GM23248 (cell line): ENCODE measurements at regions not wholly inside any gene's neighbourhood (a gene's known extent, or its start where the extent isn't known, plus 50 kb on each side); places are given as distances from the start of the nearest gene placed in this dataset.

Experiments
- DNase-seq: peaks from one replicate; pipeline ENCODE4 v3.0.0-alpha.2; 2015
- H2AFZ ChIP-seq: fragments of 200-600 bp; sonication (generic); 2 replicates; pipeline ENCODE4 v1.6.1; 2016; ENCODE audit warnings: antibody characterized with exemption
- H3F3A ChIP-seq: fragments of 200-600 bp; sonication (generic); 2 replicates; pipeline ENCODE4 v1.6.1; 2016; ENCODE audit warnings: mild to moderate bottlenecking, antibody characterized with exemption, mixed run types; ENCODE audit not compliant: insufficient read depth
- H3K27ac ChIP-seq: fragments of 200-600 bp; sonication (generic); 2 replicates; pipeline ENCODE4 v1.5.1; 2016; ENCODE audit warnings: mild to moderate bottlenecking
- H3K27me3 ChIP-seq: fragments of 200-600 bp; sonication (generic); replicated peaks from 2 replicates; pipeline ENCODE4 v1.6.1; 2016; ENCODE audit warnings: mild to moderate bottlenecking; ENCODE audit not compliant: insufficient read depth
- H3K36me3 ChIP-seq: fragments of 200-600 bp; sonication (generic); 2 replicates; pipeline ENCODE4 v1.6.1; 2016; ENCODE audit warnings: low read depth, mild to moderate bottlenecking
- H3K4me1 ChIP-seq: fragments of 200-600 bp; sonication (generic); 2 replicates; pipeline ENCODE4 v1.6.1; 2016; ENCODE audit warnings: mild to moderate bottlenecking; ENCODE audit not compliant: insufficient read depth
- H3K4me2 ChIP-seq: fragments of 200-600 bp; sonication (generic); one replicate; pipeline ENCODE4 v1.6.1; 2016; ENCODE audit warnings: mild to moderate bottlenecking; ENCODE audit not compliant: unreplicated experiment
- H3K4me3 ChIP-seq: fragments of 200-600 bp; sonication (generic); 2 replicates; pipeline ENCODE4 v1.5.1; 2016; ENCODE audit warnings: mild to moderate bottlenecking
- H3K79me2 ChIP-seq: fragments of 200-600 bp; sonication (generic); 2 replicates; pipeline ENCODE4 v1.6.1; 2016; ENCODE audit warnings: mild to moderate bottlenecking; ENCODE audit not compliant: insufficient read depth
- H3K9ac ChIP-seq: fragments of 200-600 bp; sonication (generic); 2 replicates; pipeline ENCODE4 v1.6.1; 2016; ENCODE audit warnings: mild to moderate bottlenecking
- H3K9me2 ChIP-seq: fragments of 200-600 bp; sonication (generic); 2 replicates; pipeline ENCODE4 v1.6.1; 2016; ENCODE audit warnings: mixed run types, mild to moderate bottlenecking, moderate library complexity; ENCODE audit not compliant: insufficient read depth
- H3K9me3 ChIP-seq: fragments of 200-600 bp; sonication (generic); one replicate; pipeline ENCODE4 v1.6.1; 2017; ENCODE audit warnings: low read depth
- H4K20me1 ChIP-seq: fragments of 200-600 bp; sonication (generic); 2 replicates; pipeline ENCODE4 v1.6.0; 2016; ENCODE audit not compliant: insufficient read depth
- EZH2 ChIP-seq: fragments of 200-600 bp; sonication (generic); IDR thresholded peaks from 2 replicates; pipeline ENCODE4 v1.6.1; 2018; ENCODE audit warnings: antibody characterized with exemption, mild to moderate bottlenecking; ENCODE audit not compliant: insufficient read depth, poor library complexity, severe bottlenecking
- EZH2phosphoT487 ChIP-seq: fragments of 200-600 bp; sonication (generic); IDR thresholded peaks from 2 replicates; pipeline ENCODE4 v1.6.1; 2018; ENCODE audit warnings: antibody characterized with exemption, moderate library complexity, mild to moderate bottlenecking, low read depth; ENCODE audit not compliant: insufficient read depth
- WGBS, 2 experiments: methylation state at CpG; one replicate each; pipeline ENCODE4 v1.1.6; 2015 to 2017; ENCODE audit warnings: low lambda C conversion rate in 2 of 2, low coverage in 1 of 2; ENCODE audit errors: missing lambda C conversion rate in 2 of 2; 5-methylcytosine and 5-hydroxymethylcytosine counted together
- in situ Hi-C: fragments of 300-500 bp; cut with MboI; formaldehyde crosslinking; loops from 2 replicates; pipeline ENCODE4 v1.15.0; 2020

DNA sequence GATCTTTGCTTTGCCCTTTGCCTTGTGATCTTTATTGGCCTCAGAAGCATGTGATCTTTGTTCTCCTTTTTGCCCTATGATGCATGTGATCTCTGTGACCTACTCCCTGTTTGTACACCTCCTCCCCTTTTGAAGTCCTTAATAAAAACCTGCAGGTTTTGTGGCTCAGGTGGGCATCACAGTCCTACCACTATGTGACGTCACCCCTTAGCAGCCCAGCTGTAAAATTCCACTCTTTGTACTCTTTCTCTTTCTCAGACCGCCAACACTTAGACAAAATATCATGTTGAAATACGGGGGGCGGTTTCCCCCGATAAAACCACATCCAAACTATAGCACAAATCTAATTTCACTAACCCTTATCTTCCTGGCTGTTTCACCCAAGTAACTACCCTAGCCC, 76.7 kb upstream of the RAPGEF4 start:
- Histone ChIP-seq H3K36me3 (no peaks in the 10 kb centered on the region), H3K9me2 (no peaks in the 10 kb centered on the region), H3K4me1 (peaks cover 16% of the 10 kb centered on the region), H3K4me3 (no peak overlapping the region), H4K20me1 (no peaks in the 10 kb centered on the region), H3F3A (peaks cover 22% of the 10 kb centered on the region), H3K9ac (no peak overlapping the region), H3K27ac (no peak overlapping the region), H3K9me3 (no peaks in the 10 kb centered on the region), H3K79me2 (no peaks in the 10 kb centered on the region), H3K27me3 (no peaks in the 10 kb centered on the region), H2AFZ (no peak overlapping the region), H3K4me2 (no peak overlapping the region)
- no peak for DNase-seq
- TF ChIP-seq EZH2, result no peak
- TF ChIP-seq EZH2phosphoT487, result no peak
- WGBS, 2 experiments, result 90 to 94% methylated on average over 5 of the region's 5 CpGs
- in situ Hi-C loops, result no loop called here

- TF ChIP-seq EZH2phosphoT487 (no peak), EZH2 (no peak)
- H3K4me1 ChIP-seq, result peaks cover 7% of the 10 kb centered on the region
- DNase-seq, result no peak
Observed at GRCh38 chr2:172662099-172662498, 73.5 kb upstream of the RAPGEF4 start.

GRCh38 chr2:172664766-172665165, 70.9 kb upstream of the RAPGEF4 start:
- peaks cover 21% of the 10 kb centered on the region for H3F3A ChIP-seq
- H3K79me2 ChIP-seq, result no peaks in the 10 kb centered on the region
- no peak for TF ChIP-seq EZH2phosphoT487
- no peak for TF ChIP-seq EZH2
- peak; percentile 26 for DNase-seq
- peak overlapping the region; percentile 50 for H3K4me2 ChIP-seq
- 0 out of 2 replicates have a peak overlapping the region, but pooled peaks have one; percentile 9 for H3K4me3 ChIP-seq
- WGBS, 2 experiments, result 5 to 24% methylated on average over 1 of the region's 1 CpG
- H2AFZ ChIP-seq, result no peak overlapping the region
- H3K27ac ChIP-seq, result 0 out of 2 replicates have a peak overlapping the region, but pooled peaks have one; percentile 5
- peaks cover 20% of the 10 kb centered on the region for H3K4me1 ChIP-seq
- H3K27me3 ChIP-seq, result no peaks in the 10 kb centered on the region
- H3K9me3 ChIP-seq, result no peaks in the 10 kb centered on the region
- in situ Hi-C loops, result no loop called here
- H4K20me1 ChIP-seq, result no peaks in the 10 kb centered on the region
- no peak overlapping the region for H3K9ac ChIP-seq
- no peaks in the 10 kb centered on the region for H3K36me3 ChIP-seq
- no peaks in the 10 kb centered on the region for H3K9me2 ChIP-seq

More at GRCh38 chr2:172662099-172662498, 73.5 kb upstream of the RAPGEF4 start:
- Histone ChIP-seq H3K27ac (no peak overlapping the region), H3K9me3 (no peaks in the 10 kb centered on the region), H3K9me2 (no peaks in the 10 kb centered on the region), H3K27me3 (no peaks in the 10 kb centered on the region), H3K4me3 (no peak overlapping the region), H3K9ac (no peak overlapping the region), H4K20me1 (no peaks in the 10 kb centered on the region), H3F3A (peaks cover 9% of the 10 kb centered on the region; the same call in 1 of the 2 replicates), H3K79me2 (no peaks in the 10 kb centered on the region), H2AFZ (no peak overlapping the region), H3K36me3 (no peaks in the 10 kb centered on the region), H3K4me2 (no peak overlapping the region)
- in situ Hi-C loops, result no loop called here
- 59 to 61% methylated on average over 3 of the region's 3 CpGs for WGBS, 2 experiments

GRCh38 chr2:172667581-172668325, 67.9 kb upstream of the RAPGEF4 start:
- H3K9me3 ChIP-seq, result no peaks in the 10 kb centered on the region
- H3K36me3 ChIP-seq, result no peaks in the 10 kb centered on the region
- peak overlapping the region; percentile 51 for H2AFZ ChIP-seq
- no peaks in the 10 kb centered on the region for H3K27me3 ChIP-seq
- no peaks in the 10 kb centered on the region for H4K20me1 ChIP-seq
- 34 to 35% methylated on average over 3 of the region's 3 CpGs for WGBS, 2 experiments
- peak; percentile 74 for DNase-seq
- H3K9ac ChIP-seq, result no peak overlapping the region; the same call in 1 of the 2 replicates
- H3K79me2 ChIP-seq, result no peaks in the 10 kb centered on the region
- no peak for TF ChIP-seq EZH2phosphoT487
- TF ChIP-seq EZH2, result no peak
- peaks cover 34% of the 10 kb centered on the region for H3K4me1 ChIP-seq
- H3K4me2 ChIP-seq, result peak overlapping the region; percentile 52
- peaks cover 34% of the 10 kb centered on the region for H3F3A ChIP-seq
- no peaks in the 10 kb centered on the region for H3K9me2 ChIP-seq
- H3K27ac ChIP-seq, result peak overlapping the region; percentile 44
- no peak overlapping the region for H3K4me3 ChIP-seq
- in situ Hi-C loops, result no loop called here
